ENCODE measurements at regions not wholly inside any gene's neighbourhood (a gene's known extent, or its start where the extent isn't known, plus 50 kb on each side); places are given as distances from the start of the nearest gene placed in this dataset.

- Histone ChIP-seq H3K9ac (ENCODE audit: low read length) (no peak overlapping the region), H3K36me3 (ENCODE audit: control insufficient read depth, insufficient read depth, low read length, severe bottlenecking) (no peaks in the 10 kb centered on the region), H3K4me1 (ENCODE audit: control insufficient read depth, insufficient read depth, low read length) (peaks cover 12% of the 10 kb centered on the region), H3K27me3 (replicated peaks; ENCODE audit: control insufficient read depth, insufficient read depth, low read length) (no peaks in the 10 kb centered on the region), H3K9me3 (ENCODE audit: control insufficient read depth, low read length) (no peaks in the 10 kb centered on the region), H3K4me3 (ENCODE audit: low read length) (no peak overlapping the region)
- no peak for DNase-seq (ENCODE audit: low read depth)
Measured at GRCh38 chr4:81580346-81580993, 108.8 kb upstream of the RASGEF1B start.

DNA sequence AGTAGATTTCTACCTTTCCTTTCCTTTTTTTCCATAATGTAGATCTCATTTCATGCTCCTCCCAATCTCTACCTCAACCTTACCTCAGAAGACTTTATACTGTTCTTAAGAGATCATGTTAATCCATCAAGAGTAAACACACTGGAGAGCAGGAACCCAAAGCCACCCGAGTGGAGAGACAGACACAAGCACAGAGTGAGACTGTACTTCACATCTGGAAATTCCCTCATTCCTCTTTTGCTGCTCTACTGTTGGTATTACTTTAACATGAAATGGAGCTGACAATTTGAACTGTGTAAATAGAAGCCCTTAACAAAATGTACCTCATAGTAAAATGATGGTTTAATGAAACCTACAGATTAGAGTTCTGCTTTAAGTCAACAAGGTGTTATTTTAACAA, 105.7 kb upstream of the RASGEF1B start:
- no peaks in the 10 kb centered on the region for H3K9me3 ChIP-seq (ENCODE audit: control insufficient read depth, low read length)
- H3K4me1 ChIP-seq (ENCODE audit: control insufficient read depth, insufficient read depth, low read length) = peaks cover 12% of the 10 kb centered on the region
- no peak overlapping the region for H3K9ac ChIP-seq (ENCODE audit: low read length)
- DNase-seq (ENCODE audit: low read depth) = no peak
- no peak overlapping the region for H3K4me3 ChIP-seq (ENCODE audit: low read length)
- H3K27me3 ChIP-seq (replicated peaks; ENCODE audit: control insufficient read depth, insufficient read depth, low read length) = no peaks in the 10 kb centered on the region
- no peaks in the 10 kb centered on the region for H3K36me3 ChIP-seq (ENCODE audit: control insufficient read depth, insufficient read depth, low read length, severe bottlenecking)

DNA sequence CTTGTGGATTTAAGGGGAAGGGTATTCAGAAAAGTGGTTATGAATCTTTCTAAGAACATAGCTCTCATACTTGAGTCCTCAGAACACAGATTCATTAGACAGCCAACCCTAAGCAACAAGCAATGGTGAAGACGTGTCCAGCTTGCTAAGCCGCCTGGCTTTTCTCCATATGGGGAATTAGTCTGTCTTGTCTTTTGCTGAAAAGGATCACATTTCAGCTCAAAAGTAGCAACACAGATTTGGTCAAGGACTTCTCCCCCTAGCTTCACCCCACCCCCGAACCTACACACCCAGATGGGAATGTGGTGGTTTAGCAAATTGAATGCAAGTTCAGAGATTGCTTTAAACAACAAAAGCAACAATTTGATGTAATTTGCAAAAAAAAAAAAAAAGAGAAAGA, 103.3 kb upstream of the RASGEF1B start:
- H3K4me1 ChIP-seq (ENCODE audit: control insufficient read depth, insufficient read depth, low read length) = peaks cover 12% of the 10 kb centered on the region
- no peaks in the 10 kb centered on the region for H3K27me3 ChIP-seq (replicated peaks; ENCODE audit: control insufficient read depth, insufficient read depth, low read length)
- DNase-seq (ENCODE audit: low read depth) = no peak
- H3K9ac ChIP-seq (ENCODE audit: low read length) = no peak overlapping the region
- no peak overlapping the region for H3K4me3 ChIP-seq (ENCODE audit: low read length)
- H3K36me3 ChIP-seq (ENCODE audit: control insufficient read depth, insufficient read depth, low read length, severe bottlenecking) = no peaks in the 10 kb centered on the region
- no peaks in the 10 kb centered on the region for H3K9me3 ChIP-seq (ENCODE audit: control insufficient read depth, low read length)

DNA sequence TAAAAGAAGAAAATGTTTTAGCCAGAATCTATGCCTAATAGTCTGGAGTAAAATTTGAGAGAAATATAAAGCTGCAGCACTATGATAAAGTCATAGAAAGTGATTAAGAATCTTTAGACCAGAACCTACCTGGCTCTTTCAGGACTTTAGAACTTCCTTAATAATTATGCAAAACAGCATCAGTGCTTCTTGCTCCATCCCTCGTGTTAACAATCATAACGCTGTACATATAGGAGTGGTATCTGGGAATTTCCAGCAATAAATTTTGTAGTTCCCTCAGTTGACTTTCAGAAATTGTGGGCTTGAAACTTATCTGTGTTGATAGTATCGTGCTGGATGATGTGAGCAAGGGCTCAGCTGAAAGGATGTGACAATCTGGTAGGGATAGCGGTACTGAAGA, 102.1 kb upstream of the RASGEF1B start:
- Histone ChIP-seq H3K36me3 (ENCODE audit: control insufficient read depth, insufficient read depth, low read length, severe bottlenecking) (no peaks in the 10 kb centered on the region), H3K9ac (ENCODE audit: low read length) (no peak overlapping the region), H3K9me3 (ENCODE audit: control insufficient read depth, low read length) (no peaks in the 10 kb centered on the region), H3K4me1 (ENCODE audit: control insufficient read depth, insufficient read depth, low read length) (peaks cover 5% of the 10 kb centered on the region), H3K27me3 (replicated peaks; ENCODE audit: control insufficient read depth, insufficient read depth, low read length) (no peaks in the 10 kb centered on the region), H3K4me3 (ENCODE audit: low read length) (no peak overlapping the region)
- DNase-seq (ENCODE audit: low read depth) = no peak

GRCh38 chr4:81572402-81572801, 100.7 kb upstream of the RASGEF1B start:
- Histone ChIP-seq H3K4me1 (ENCODE audit: control insufficient read depth, insufficient read depth, low read length) (no peaks in the 10 kb centered on the region), H3K9ac (ENCODE audit: low read length) (no peak overlapping the region), H3K27me3 (replicated peaks; ENCODE audit: control insufficient read depth, insufficient read depth, low read length) (no peaks in the 10 kb centered on the region), H3K36me3 (ENCODE audit: control insufficient read depth, insufficient read depth, low read length, severe bottlenecking) (no peaks in the 10 kb centered on the region), H3K9me3 (ENCODE audit: control insufficient read depth, low read length) (no peaks in the 10 kb centered on the region), H3K4me3 (ENCODE audit: low read length) (no peak overlapping the region)
- DNase-seq (ENCODE audit: low read depth) = no peak

GRCh38 chr4:81571105-81571504, 99.4 kb upstream of the RASGEF1B start:
- H3K36me3 ChIP-seq (ENCODE audit: control insufficient read depth, insufficient read depth, low read length, severe bottlenecking) = no peaks in the 10 kb centered on the region
- H3K4me3 ChIP-seq (ENCODE audit: low read length) = no peak overlapping the region
- H3K9ac ChIP-seq (ENCODE audit: low read length) = no peak overlapping the region
- DNase-seq (ENCODE audit: low read depth) = no peak
- H3K9me3 ChIP-seq (ENCODE audit: control insufficient read depth, low read length) = no peaks in the 10 kb centered on the region
- no peaks in the 10 kb centered on the region for H3K27me3 ChIP-seq (replicated peaks; ENCODE audit: control insufficient read depth, insufficient read depth, low read length)
- peaks cover 8% of the 10 kb centered on the region for H3K4me1 ChIP-seq (ENCODE audit: control insufficient read depth, insufficient read depth, low read length)

DNA sequence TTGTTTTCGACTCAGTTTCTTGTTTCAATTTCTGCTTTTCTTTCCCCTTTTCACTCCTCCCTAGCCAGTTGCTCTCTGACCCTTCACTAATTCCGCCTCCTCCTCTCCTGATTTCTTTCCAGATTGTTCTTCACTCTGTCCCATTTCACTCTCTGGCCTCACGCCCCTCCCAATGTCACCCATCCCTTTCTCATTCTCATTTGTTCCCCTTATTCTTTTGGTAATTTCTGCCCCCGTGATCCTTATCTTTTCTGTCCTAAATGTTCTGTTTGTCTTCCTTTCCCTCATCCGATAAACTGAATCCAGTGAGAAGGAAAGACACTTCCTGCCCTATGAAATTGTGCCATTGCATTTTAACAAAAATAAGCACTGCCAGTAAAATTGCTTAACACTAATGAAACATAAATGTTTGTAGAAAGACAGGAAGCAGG, 94.5 kb upstream of the RASGEF1B start:
- peak overlapping the region; percentile 88 for H3K9ac ChIP-seq (ENCODE audit: low read length)
- H3K27me3 ChIP-seq (replicated peaks; ENCODE audit: control insufficient read depth, insufficient read depth, low read length) = no peaks in the 10 kb centered on the region
- no peaks in the 10 kb centered on the region for H3K36me3 ChIP-seq (ENCODE audit: control insufficient read depth, insufficient read depth, low read length, severe bottlenecking)
- H3K4me3 ChIP-seq (ENCODE audit: low read length) = peak overlapping the region; percentile 79
- peaks cover 22% of the 10 kb centered on the region for H3K4me1 ChIP-seq (ENCODE audit: control insufficient read depth, insufficient read depth, low read length)
- no peaks in the 10 kb centered on the region for H3K9me3 ChIP-seq (ENCODE audit: control insufficient read depth, low read length)
- DNase-seq (ENCODE audit: low read depth) = no peak

DNA sequence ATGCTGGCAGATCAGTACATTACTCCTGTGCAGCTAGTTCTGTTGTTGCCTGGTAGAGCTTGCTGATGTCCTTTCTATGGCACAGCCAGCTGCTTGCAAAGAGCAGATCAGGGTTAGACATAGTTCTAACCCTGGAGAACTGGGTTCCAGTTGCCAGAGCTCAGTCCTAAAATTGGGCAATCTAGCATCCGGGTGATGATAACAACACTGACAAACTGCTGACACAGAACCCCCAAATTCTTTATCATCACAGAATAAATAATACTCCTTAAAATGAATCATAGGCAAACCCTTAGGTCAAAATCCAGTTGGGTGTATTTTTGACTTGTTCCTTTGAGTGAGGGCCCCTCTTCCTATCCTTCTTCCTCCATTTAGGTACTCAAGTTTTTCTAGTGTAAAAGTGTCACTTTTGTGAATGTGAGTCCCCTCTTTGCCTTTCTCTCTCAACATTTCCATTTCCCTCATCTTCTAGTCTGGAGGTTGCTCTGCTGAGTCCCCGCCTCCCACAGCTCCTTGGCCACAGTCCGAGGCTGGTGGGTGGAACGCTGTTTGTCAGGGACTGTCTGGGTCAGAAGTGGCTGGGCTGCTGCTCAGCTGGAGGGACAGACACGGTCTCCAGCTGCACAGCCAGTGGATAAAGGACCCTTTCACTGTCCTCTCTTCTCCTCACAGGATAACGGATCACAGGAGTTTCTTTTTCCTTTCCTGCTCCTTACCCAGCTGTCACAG, 93.6 kb upstream of the RASGEF1B start:
- Histone ChIP-seq H3K9me3 (ENCODE audit: control insufficient read depth, low read length) (no peaks in the 10 kb centered on the region), H3K4me3 (ENCODE audit: low read length) (peak overlapping the region; percentile 79), H3K4me1 (ENCODE audit: control insufficient read depth, insufficient read depth, low read length) (peaks cover 22% of the 10 kb centered on the region), H3K9ac (ENCODE audit: low read length) (peak overlapping the region; percentile 88), H3K27me3 (replicated peaks; ENCODE audit: control insufficient read depth, insufficient read depth, low read length) (no peaks in the 10 kb centered on the region), H3K36me3 (ENCODE audit: control insufficient read depth, insufficient read depth, low read length, severe bottlenecking) (no peaks in the 10 kb centered on the region)
- peak; percentile 2 for DNase-seq (ENCODE audit: low read depth)

DNA sequence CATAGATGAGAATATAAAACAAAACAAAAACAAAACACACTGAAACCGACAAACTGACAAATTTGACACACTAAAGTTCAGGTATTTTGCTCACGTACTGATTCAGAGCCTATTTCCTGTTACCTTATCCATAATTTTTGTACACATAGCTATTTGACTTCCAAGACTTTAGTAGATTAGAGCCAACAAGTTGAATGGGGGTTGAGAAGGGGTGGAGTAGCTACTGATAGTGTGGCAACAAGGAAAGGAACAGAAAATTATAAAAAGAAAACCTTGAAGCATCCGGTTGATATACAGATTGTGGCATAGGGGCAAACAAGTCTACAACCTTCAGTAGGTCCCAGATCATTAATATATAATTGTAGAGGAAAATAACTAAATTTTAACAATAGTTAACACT, 92.3 kb upstream of the RASGEF1B start:
- Histone ChIP-seq H3K4me1 (ENCODE audit: control insufficient read depth, insufficient read depth, low read length) (peaks cover 22% of the 10 kb centered on the region), H3K9me3 (ENCODE audit: control insufficient read depth, low read length) (no peaks in the 10 kb centered on the region), H3K36me3 (ENCODE audit: control insufficient read depth, insufficient read depth, low read length, severe bottlenecking) (no peaks in the 10 kb centered on the region), H3K27me3 (replicated peaks; ENCODE audit: control insufficient read depth, insufficient read depth, low read length) (no peaks in the 10 kb centered on the region), H3K4me3 (ENCODE audit: low read length) (no peak overlapping the region), H3K9ac (ENCODE audit: low read length) (no peak overlapping the region)
- DNase-seq (ENCODE audit: low read depth) = no peak

GRCh38 chr4:81562093-81562492, 90.4 kb upstream of the RASGEF1B start:
- Histone ChIP-seq H3K9ac (ENCODE audit: low read length) (no peak overlapping the region), H3K4me1 (ENCODE audit: control insufficient read depth, insufficient read depth, low read length) (peaks cover 21% of the 10 kb centered on the region), H3K9me3 (ENCODE audit: control insufficient read depth, low read length) (no peaks in the 10 kb centered on the region), H3K36me3 (ENCODE audit: control insufficient read depth, insufficient read depth, low read length, severe bottlenecking) (no peaks in the 10 kb centered on the region), H3K4me3 (ENCODE audit: low read length) (no peak overlapping the region), H3K27me3 (replicated peaks; ENCODE audit: control insufficient read depth, insufficient read depth, low read length) (no peaks in the 10 kb centered on the region)
- no peak for DNase-seq (ENCODE audit: low read depth)

DNA sequence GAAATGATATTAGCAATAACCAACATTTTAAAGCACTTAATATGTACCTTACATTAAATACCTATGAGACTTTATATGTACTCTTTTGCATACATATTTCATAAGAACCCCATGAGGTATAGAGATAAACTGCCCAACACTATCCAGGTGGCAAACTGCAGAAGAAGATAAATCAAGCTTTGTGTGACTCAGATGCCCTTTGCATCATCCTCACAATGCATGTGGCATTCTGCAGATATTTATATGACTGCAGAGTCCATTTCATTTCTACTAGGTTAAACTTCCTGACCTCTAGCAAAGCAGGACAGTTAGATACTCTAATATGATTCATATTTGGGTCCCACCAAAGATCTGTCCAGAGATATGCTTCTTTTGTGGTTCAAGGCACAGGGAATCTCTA, 85.6 kb upstream of the RASGEF1B start:
- Histone ChIP-seq H3K36me3 (ENCODE audit: control insufficient read depth, insufficient read depth, low read length, severe bottlenecking) (no peaks in the 10 kb centered on the region), H3K4me3 (ENCODE audit: low read length) (no peak overlapping the region), H3K9me3 (ENCODE audit: control insufficient read depth, low read length) (no peaks in the 10 kb centered on the region), H3K27me3 (replicated peaks; ENCODE audit: control insufficient read depth, insufficient read depth, low read length) (no peaks in the 10 kb centered on the region), H3K4me1 (ENCODE audit: control insufficient read depth, insufficient read depth, low read length) (no peaks in the 10 kb centered on the region), H3K9ac (ENCODE audit: low read length) (no peak overlapping the region)
- DNase-seq (ENCODE audit: low read depth) = no peak

Data from adipocyte (in vitro differentiated cells).